22Rv1 (cell line): ENCODE measurements at regions not wholly inside any gene's neighbourhood (a gene's known extent, or its start where the extent isn't known, plus 50 kb on each side); places are given as distances from the start of the nearest gene placed in this dataset.

Experiments used
- ZFX ChIP-seq: fragments of 450-650 bp; IDR thresholded peaks from 2 replicates; pipeline ENCODE4 v1.6.1; 2017; ENCODE audit warnings: antibody characterized with exemption, borderline replicate concordance
- TF ChIP-seq, protein P1 (sequence below): fragments of 450-650 bp; IDR thresholded peaks from 2 replicates; pipeline ENCODE4 v1.5.1; 2017; ENCODE audit warnings: mild to moderate bottlenecking

DNA sequence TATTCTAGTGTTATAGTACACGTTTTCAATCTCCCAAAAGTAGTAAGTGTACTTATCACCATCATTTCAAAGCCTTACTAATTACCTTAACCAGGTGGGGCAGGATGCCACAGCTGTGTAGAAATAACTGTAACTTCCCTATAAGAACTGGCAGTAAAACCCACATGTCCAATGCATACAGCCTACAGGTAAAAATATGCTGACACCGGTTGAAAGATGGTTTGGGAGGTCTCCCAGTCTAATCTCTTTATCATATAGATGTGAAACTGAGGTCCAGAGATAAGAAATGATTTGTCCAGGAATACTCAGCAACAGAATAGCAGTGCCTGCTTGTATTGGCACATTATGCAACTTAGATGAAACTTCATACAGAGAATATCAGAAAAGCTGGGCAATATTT lies 322.9 kb downstream of the BCL11A start:
- TF ChIP-seq, protein P1, sequence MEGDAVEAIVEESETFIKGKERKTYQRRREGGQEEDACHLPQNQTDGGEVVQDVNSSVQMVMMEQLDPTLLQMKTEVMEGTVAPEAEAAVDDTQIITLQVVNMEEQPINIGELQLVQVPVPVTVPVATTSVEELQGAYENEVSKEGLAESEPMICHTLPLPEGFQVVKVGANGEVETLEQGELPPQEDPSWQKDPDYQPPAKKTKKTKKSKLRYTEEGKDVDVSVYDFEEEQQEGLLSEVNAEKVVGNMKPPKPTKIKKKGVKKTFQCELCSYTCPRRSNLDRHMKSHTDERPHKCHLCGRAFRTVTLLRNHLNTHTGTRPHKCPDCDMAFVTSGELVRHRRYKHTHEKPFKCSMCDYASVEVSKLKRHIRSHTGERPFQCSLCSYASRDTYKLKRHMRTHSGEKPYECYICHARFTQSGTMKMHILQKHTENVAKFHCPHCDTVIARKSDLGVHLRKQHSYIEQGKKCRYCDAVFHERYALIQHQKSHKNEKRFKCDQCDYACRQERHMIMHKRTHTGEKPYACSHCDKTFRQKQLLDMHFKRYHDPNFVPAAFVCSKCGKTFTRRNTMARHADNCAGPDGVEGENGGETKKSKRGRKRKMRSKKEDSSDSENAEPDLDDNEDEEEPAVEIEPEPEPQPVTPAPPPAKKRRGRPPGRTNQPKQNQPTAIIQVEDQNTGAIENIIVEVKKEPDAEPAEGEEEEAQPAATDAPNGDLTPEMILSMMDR = no peak
- TF ChIP-seq ZFX = no peak
